ENCODE measurements at regions not wholly inside any gene's neighbourhood (a gene's known extent, or its start where the extent isn't known, plus 50 kb on each side); places are given as distances from the start of the nearest gene placed in this dataset.
"Not testable (repeated sequence)": the region's sequence is repeated elsewhere in the genome, so short reads cannot be mapped to it uniquely, and the experiment has no call there.

GRCh38 chr6:69494595-69494994 lies 302.2 kb downstream of the LMBRD1 start:
- no peak for DNase-seq (ENCODE audit: low read depth in 4 of 4, low spot score in 3 of 4)

- DNase-seq (ENCODE audit: low read depth in 4 of 4, low spot score in 3 of 4) = no peak
Measured at GRCh38 chr6:69489970-69490369, 306.8 kb downstream of the LMBRD1 start.

- no peak for DNase-seq (ENCODE audit: low read depth in 4 of 4, low spot score in 3 of 4)
Measured at GRCh38 chr6:69487688-69488087, 309.1 kb downstream of the LMBRD1 start.

GRCh38 chr6:69466979-69467570 lies 329.7 kb downstream of the LMBRD1 start:
- DNase-seq (ENCODE audit: low read depth in 4 of 4, low spot score in 3 of 4) = no peak

GRCh38 chr6:69465866-69466265 lies 330.9 kb downstream of the LMBRD1 start:
- DNase-seq (ENCODE audit: low read depth in 4 of 4, low spot score in 3 of 4) = no peak

GRCh38 chr6:69456086-69456485 lies 340.7 kb downstream of the LMBRD1 start:
- DNase-seq (ENCODE audit: low read depth in 4 of 4, low spot score in 3 of 4) = no peak

- not testable (repeated sequence) for DNase-seq (ENCODE audit: low read depth in 4 of 4, low spot score in 3 of 4)
Measured at GRCh38 chr6:69454619-69455018, 342.2 kb downstream of the LMBRD1 start.

- not testable (repeated sequence) for DNase-seq (ENCODE audit: low read depth in 4 of 4, low spot score in 3 of 4)
Measured at GRCh38 chr6:69450493-69450892, 346.3 kb downstream of the LMBRD1 start.

- DNase-seq (ENCODE audit: low read depth in 4 of 4, low spot score in 3 of 4) = no peak
Measured at GRCh38 chr6:69449887-69450286, 346.9 kb downstream of the LMBRD1 start.

Data from right renal pelvis (tissue), 4 donors.